HCT116 (cell line): ENCODE measurements at regions not wholly inside any gene's neighbourhood (a gene's known extent, or its start where the extent isn't known, plus 50 kb on each side); places are given as distances from the start of the nearest gene placed in this dataset.

ENCODE experiments used
- EZH2 ChIP-seq: fragments of 200-600 bp; sonication (generic); IDR thresholded peaks from 2 replicates; pipeline ENCODE4 v1.6.1; 2017; ENCODE audit warnings: antibody characterized with exemption, mixed run types
- EZH2phosphoT487 ChIP-seq: fragments of 200-600 bp; IDR thresholded peaks from 2 replicates; pipeline ENCODE4 v1.6.1; 2018; ENCODE audit warnings: antibody characterized with exemption, borderline replicate concordance
- POLR2A ChIP-seq: IDR thresholded peaks from 2 replicates; pipeline ENCODE4 v1.7.0; 2011; ENCODE audit warnings: borderline replicate concordance; ENCODE audit not compliant: insufficient read depth, insufficient read length; ENCODE audit errors: extremely low read depth
- POLR2AphosphoS5 ChIP-seq: IDR thresholded peaks from 2 replicates; pipeline ENCODE4 v1.6.1; 2011; ENCODE audit warnings: mild to moderate bottlenecking, low read depth, low read length, moderate library complexity
- SP1 ChIP-seq: IDR thresholded peaks from 2 replicates; pipeline ENCODE4 v1.6.1; 2012; ENCODE audit warnings: low read depth
- TF ChIP-seq, protein P1 (sequence below): IDR thresholded peaks from 2 replicates; pipeline ENCODE4 v1.6.1; 2012
- TF ChIP-seq, protein P2 (sequence below), 3 experiments: fragments of 200-600 bp in 1 of 3; sonication (generic) in 1 of 3; IDR thresholded peaks in 2 of 3; conservative IDR thresholded peaks in 1 of 3; 2 replicates each; pipeline ENCODE4 v1.5.1; 2012 to 2017; ENCODE audit warnings: low read depth in 2 of 3, low read length in 2 of 3, antibody characterized with exemption in 1 of 3, borderline replicate concordance in 1 of 3, control low read depth in 1 of 3, mild to moderate bottlenecking in 1 of 3, mixed read lengths in 1 of 3, mixed run types in 1 of 3, moderate library complexity in 1 of 3; ENCODE audit not compliant: insufficient read depth in 1 of 3

DNA sequence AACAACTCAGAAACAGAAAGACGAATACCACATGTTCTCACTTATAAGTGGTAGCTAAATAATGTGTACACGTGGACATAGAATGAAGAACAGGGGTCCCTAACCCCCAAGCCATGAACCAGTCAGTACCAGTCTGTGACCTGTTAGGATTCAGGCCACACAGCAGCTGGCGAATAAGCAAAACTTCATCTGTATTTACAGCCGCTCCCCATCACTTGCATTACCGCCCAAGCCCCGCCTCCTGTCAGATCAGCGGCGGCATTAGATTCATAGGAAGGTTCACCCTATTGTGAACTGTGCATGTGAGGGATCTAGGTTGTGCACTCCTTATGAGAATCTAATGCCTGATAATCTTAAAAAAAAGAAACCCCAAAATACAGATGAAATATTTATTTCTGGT, 1128.7 kb downstream of the NLGN4X start:
- TF ChIP-seq, protein P1, sequence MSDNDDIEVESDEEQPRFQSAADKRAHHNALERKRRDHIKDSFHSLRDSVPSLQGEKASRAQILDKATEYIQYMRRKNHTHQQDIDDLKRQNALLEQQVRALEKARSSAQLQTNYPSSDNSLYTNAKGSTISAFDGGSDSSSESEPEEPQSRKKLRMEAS = no peak
- TF ChIP-seq EZH2 (no peak), POLR2AphosphoS5 (no peak), POLR2A (no peak), SP1 (no peak), EZH2phosphoT487 (no peak)
- TF ChIP-seq, protein P2, sequence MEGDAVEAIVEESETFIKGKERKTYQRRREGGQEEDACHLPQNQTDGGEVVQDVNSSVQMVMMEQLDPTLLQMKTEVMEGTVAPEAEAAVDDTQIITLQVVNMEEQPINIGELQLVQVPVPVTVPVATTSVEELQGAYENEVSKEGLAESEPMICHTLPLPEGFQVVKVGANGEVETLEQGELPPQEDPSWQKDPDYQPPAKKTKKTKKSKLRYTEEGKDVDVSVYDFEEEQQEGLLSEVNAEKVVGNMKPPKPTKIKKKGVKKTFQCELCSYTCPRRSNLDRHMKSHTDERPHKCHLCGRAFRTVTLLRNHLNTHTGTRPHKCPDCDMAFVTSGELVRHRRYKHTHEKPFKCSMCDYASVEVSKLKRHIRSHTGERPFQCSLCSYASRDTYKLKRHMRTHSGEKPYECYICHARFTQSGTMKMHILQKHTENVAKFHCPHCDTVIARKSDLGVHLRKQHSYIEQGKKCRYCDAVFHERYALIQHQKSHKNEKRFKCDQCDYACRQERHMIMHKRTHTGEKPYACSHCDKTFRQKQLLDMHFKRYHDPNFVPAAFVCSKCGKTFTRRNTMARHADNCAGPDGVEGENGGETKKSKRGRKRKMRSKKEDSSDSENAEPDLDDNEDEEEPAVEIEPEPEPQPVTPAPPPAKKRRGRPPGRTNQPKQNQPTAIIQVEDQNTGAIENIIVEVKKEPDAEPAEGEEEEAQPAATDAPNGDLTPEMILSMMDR (IDR thresholded peaks at IDR 0.05 in 2 of 3, conservative IDR thresholded peaks at IDR 0.05 in 1 of 3; ENCODE audit: borderline replicate concordance in 1 of 3, insufficient read depth in 1 of 3, low read depth in 2 of 3, low read length in 2 of 3) = no peak
